CD4-positive, alpha-beta T cell treated with Interleukin-15 for 4 hours (primary cell): ENCODE measurements at regions not wholly inside any gene's neighbourhood (a gene's known extent, or its start where the extent isn't known, plus 50 kb on each side); places are given as distances from the start of the nearest gene placed in this dataset.

Experiments used
- DNase-seq: peaks from one replicate; pipeline ENCODE4 v3.0.0-alpha.2; 2020; ENCODE audit warnings: low spot score

DNA sequence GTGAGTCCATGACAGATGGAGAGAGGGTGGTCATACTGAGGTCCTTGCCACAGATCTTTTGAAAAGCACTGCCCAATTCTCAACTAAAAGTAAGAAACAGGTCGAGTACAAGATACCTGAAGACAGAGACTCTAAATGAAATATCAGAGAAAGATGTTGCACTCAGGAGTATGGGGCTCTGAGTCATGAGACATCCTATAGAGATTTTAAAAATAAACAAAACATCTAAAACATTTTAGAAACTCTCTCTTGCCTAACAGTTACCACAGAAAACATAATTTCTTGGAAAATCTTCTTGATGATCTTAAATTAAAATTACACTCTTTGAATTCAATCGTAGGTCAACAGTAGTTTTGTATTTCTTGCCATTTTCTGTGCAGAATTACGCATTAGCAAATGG lies 348.9 kb upstream of the MARCKS start:
- DNase-seq, result no peak

DNA sequence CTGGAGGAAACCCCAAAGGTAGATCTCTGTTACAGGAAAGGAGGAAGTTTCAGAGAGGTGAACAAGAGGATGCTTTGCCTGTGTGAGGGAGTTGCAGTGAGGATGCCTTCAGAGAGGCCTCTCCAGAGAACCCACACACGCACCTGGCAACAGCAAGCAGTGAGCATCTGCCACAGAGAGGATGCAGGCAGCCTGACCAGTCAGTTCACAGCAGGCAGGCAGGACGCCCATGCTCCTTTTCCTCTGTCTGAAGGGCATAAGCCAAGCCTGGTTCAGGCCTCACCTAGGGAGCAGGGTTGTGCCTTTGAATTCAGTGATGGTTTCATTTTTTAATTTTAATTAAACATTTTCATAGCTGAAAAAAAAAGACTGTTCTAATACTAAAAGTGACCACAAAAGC lies 346.0 kb upstream of the MARCKS start:
- DNase-seq, result no peak

- no peak for DNase-seq
Measured at GRCh38 chr6:113512576-113512975, 344.6 kb upstream of the MARCKS start.

GRCh38 chr6:113513086-113513485 lies 344.1 kb upstream of the MARCKS start:
- DNase-seq, result no peak

- DNase-seq, result no peak
Measured at GRCh38 chr6:113522376-113522775, 334.8 kb upstream of the MARCKS start.

- no peak for DNase-seq
Measured at GRCh38 chr6:113524826-113525225, 332.3 kb upstream of the MARCKS start.

DNA sequence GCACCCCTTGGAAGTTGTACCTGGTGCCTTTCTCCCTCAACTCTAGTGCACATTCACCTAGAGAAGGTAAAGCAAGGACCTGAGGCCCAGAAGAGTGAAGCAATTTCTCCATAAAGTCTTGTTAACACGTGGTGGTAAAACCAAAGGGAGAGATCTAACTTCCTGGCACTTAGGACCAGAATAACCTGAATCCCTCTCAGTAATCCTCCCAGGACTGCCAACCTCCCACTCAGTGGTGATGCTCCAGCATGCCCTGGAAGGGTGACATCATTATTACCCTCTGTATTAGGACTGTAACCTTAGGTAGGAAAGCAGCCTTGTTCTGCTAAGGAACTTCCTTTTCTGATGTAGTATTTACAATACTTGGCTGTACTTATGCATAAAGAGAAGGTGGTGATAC lies 330.6 kb upstream of the MARCKS start:
- no peak for DNase-seq

GRCh38 chr6:113526995-113527394 lies 330.1 kb upstream of the MARCKS start:
- no peak for DNase-seq

DNA sequence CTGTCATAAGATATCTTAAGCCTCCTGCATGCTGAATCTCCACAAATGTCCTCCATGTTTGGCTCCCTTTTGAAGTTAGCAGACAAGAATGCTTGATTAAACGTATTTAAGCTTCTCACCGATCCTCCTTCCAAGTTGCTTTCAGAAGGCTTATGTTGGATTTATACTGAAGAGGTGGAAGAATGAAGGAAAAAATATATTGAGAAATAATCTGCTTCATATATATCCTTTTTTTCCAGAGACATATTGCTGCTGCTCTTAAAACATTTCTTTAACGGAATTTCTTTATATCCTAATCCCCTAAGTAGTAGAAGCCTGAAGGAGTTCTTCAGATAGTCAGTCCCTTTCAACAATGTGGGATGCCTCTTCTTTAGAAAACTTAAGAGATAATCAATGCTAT lies 329.0 kb upstream of the MARCKS start:
- no peak for DNase-seq

- DNase-seq, result no peak
Measured at GRCh38 chr6:113529196-113529595, 327.9 kb upstream of the MARCKS start.

- no peak for DNase-seq
Measured at GRCh38 chr6:113529879-113530278, 327.3 kb upstream of the MARCKS start.

DNA sequence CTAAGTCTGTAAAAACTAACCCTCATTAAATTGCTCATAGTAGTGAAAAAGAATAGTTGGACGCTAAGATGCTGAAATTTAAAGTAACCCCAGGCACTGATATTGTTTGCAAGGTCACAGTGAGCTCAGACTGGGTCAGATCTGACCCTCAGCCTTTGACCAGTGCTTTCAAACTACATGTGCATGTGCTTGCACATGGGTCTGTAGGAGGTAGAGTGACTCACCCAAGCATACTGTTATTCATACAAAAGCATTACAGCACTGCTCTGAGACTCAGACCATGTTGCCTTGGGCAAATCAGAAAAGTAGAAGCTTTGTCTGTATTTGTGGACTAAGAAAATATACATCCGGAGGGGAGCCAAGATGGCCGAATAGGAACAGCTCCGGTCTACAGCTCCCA lies 326.4 kb upstream of the MARCKS start:
- no peak for DNase-seq

DNA sequence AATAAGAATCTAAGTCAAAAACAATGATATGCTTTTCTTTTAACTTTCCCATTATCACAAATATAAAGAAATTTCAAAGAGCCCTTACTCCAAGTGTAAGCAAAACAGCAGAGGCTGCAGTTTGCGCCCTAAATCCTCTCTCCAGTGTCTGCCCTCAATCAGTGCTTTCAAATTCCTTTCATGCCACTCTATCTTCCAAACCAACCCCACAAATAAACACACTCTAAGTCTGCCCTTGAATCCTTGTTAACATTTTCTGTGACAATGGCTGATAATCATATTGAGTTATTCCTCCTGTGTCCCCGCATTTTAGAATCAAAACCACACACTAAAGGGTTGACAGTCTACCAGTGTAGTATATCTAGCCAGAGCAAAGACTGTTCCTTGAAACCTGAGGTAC lies 317.9 kb upstream of the MARCKS start:
- no peak for DNase-seq

- no peak for DNase-seq
Measured at GRCh38 chr6:113539623-113540022, 317.5 kb upstream of the MARCKS start.

- DNase-seq, result no peak
Measured at GRCh38 chr6:113540466-113540865, 316.7 kb upstream of the MARCKS start.

- no peak for DNase-seq
Measured at GRCh38 chr6:113551168-113551567, 306.0 kb upstream of the MARCKS start.

GRCh38 chr6:113556775-113557174 lies 300.4 kb upstream of the MARCKS start:
- no peak for DNase-seq

DNA sequence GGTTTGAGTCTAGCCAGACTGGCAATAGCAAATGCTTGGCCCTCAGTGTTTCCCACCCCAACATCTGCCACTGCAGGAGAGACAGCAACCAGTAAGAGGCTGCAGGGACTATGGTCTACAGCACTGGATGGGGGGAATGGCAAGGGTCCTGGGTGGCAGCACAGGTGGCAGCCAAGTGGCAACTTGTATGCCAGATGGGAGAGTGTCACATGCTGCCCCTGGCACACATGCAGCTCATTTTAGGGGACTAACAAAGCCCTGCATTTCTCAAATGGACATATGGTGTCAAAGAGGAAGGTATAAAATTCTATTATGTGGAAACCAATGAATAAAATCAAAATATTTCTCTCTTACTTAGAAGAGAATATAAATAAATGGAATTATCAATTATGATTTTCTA lies 298.7 kb upstream of the MARCKS start:
- no peak for DNase-seq

GRCh38 chr6:113558966-113559365 lies 298.2 kb upstream of the MARCKS start:
- DNase-seq, result no peak

DNA sequence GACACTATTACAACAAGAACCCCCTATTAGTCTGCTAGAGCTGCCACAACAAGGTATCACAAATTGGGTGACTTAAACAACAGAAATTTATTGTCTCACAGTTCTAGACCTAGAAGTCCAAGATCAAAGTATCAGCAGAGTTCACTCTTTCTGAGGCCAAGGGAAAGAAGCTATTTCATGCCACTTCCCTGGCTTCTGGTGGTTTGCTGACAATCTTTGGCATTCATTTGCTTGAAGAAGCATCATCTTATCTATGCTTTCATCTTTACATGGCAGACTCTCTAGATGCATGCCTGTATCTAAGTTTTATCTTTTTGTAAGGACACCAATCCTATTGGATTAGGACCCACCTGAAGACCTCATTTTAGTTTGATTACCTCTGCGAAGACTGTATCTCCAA lies 296.8 kb upstream of the MARCKS start:
- DNase-seq, result no peak

DNA sequence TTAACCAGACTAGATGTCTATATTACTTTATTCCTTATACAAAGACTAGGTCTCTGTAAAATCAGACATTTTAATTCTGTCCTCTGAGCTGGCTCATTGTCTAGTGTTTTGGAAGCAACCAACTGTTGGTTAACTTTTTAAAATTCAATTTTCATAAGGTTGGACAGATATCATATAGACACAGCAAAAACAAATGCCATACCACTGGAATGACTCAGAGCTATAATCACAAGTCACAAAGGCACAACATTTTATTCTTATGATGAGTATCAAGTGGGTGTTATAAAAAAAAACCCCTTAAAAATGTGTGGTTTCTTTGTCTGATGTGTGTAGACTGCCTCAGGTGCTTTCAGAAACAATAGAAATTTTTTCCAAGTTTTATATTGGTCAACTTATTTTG lies 296.2 kb upstream of the MARCKS start:
- DNase-seq, result no peak

- no peak for DNase-seq
Measured at GRCh38 chr6:113562248-113562647, 294.9 kb upstream of the MARCKS start.

GRCh38 chr6:113564371-113565171 lies 292.6 kb upstream of the MARCKS start:
- DNase-seq, result no peak

GRCh38 chr6:113565306-113565705 lies 291.8 kb upstream of the MARCKS start:
- DNase-seq, result no peak
